ENCODE measurements at regions not wholly inside any gene's neighbourhood (a gene's known extent, or its start where the extent isn't known, plus 50 kb on each side); places are given as distances from the start of the nearest gene placed in this dataset.
"Not testable (repeated sequence)": the region's sequence is repeated elsewhere in the genome, so short reads cannot be mapped to it uniquely, and the experiment has no call there.

DNA sequence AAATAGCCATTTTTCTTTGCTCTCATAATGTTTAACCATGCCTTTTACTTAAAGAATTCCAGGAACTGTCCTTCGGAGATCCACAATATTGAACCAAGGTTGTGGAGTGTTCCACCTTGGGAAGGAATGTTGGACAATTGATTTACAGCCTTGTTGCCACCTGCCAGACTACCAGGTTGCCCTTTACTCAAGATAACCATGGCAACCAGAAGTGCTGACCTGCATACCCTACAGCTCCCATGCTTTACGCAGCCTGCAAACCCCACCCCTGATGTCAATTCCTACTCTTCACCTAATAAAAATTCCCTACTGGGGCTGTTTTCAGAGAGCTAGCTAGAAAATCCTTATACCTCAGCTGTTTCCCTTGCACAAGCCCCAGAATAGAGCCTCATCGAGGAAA is 151.0 kb upstream of the RXFP2 start:
- H3K27ac ChIP-seq = no peak overlapping the region
- TF ChIP-seq, protein P1, sequence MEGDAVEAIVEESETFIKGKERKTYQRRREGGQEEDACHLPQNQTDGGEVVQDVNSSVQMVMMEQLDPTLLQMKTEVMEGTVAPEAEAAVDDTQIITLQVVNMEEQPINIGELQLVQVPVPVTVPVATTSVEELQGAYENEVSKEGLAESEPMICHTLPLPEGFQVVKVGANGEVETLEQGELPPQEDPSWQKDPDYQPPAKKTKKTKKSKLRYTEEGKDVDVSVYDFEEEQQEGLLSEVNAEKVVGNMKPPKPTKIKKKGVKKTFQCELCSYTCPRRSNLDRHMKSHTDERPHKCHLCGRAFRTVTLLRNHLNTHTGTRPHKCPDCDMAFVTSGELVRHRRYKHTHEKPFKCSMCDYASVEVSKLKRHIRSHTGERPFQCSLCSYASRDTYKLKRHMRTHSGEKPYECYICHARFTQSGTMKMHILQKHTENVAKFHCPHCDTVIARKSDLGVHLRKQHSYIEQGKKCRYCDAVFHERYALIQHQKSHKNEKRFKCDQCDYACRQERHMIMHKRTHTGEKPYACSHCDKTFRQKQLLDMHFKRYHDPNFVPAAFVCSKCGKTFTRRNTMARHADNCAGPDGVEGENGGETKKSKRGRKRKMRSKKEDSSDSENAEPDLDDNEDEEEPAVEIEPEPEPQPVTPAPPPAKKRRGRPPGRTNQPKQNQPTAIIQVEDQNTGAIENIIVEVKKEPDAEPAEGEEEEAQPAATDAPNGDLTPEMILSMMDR (conservative IDR thresholded peaks at IDR 0.05) = no peak

DNA sequence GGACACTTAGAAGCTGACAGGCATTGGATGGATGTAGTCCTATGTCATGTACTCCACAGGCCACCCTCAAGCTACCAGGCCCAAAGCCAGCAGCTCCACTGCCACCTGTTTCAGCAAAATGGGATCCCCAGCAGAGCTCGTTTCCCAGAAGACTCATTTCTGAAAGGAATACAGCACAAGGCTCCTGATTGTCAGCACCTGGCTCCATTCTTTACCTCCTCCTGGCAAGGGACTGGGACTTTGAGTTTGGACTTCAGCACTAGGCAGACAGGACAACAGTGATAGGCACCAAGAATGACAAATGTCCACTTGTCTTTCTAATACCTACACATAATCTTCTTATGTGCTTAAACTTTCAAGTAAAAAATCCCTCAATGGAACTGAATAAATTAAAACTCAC is 150.4 kb upstream of the RXFP2 start:
- TF ChIP-seq, protein P1 (conservative IDR thresholded peaks at IDR 0.05) = no peak
- no peak overlapping the region for H3K27ac ChIP-seq

DNA sequence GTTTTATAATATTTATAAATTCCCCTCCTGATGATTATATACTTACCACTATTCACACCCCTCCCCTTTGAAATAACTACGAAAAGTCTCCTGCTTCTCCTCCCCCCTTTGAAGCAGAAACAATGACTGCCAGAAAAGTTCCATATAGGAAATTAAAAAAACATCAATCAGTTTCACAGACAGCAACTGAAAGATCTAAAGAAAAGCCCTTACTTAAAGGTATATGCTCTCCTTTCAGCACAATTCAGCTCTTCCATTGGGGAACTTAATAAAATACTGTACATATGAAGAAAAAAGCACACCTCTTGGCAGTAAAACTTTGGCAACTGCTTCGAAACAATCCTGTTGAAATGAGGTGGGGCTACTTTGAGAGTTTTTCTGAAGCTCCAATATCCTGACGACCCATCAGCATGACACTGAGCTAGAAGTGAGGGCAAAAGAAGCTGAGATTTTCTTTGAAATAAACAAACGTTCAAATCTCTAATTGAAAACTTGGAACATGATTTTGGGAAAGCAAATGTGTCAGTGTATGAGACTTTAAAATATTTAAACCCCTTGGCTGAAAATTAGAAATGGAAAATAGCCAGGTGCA is 147.6 kb upstream of the RXFP2 start:
- H3K27ac ChIP-seq = no peak overlapping the region
- TF ChIP-seq, protein P1 (conservative IDR thresholded peaks at IDR 0.05) = no peak

DNA sequence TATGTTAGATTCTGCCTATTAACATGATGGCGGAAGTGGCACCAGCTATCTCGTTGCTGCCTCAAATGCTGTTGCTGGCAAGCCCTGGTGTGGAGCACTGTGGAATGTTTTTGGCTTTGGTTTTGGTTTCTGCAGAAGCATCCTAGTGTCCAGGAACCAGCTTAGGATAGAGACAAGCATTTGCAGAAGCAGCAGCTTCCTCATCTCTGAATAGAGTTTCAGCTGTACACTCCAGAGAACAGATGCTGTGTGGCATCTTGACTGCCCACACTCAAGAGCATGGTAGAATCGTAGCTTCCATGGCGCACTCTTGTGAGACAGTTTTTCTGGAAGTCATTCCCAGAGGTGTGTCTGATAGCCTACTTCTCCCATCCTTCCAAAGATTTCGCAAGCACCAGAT is 145.3 kb upstream of the RXFP2 start:
- H3K27ac ChIP-seq = no peak overlapping the region
- TF ChIP-seq, protein P1 (conservative IDR thresholded peaks at IDR 0.05) = no peak

DNA sequence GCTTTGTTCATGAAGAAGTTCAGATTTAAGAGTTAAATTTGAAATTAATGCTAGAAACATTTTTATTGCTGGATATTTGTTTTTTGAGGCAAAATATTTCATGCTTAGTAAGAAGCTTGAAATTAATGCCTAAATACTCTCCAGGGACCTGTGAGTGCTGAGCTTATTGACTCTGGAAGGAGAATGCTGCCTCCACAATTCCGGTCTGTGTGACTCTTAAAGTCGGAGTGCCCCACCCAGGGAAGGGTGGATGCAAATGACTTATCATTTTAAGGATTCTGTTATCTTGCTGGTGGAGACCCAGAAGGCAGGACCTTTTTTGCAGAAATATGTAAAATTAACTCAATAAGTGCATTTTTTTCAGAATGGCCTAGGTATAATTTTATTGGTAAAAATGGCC is 143.8 kb upstream of the RXFP2 start:
- TF ChIP-seq, protein P1 (conservative IDR thresholded peaks at IDR 0.05) = no peak
- H3K27ac ChIP-seq = no peak overlapping the region

DNA sequence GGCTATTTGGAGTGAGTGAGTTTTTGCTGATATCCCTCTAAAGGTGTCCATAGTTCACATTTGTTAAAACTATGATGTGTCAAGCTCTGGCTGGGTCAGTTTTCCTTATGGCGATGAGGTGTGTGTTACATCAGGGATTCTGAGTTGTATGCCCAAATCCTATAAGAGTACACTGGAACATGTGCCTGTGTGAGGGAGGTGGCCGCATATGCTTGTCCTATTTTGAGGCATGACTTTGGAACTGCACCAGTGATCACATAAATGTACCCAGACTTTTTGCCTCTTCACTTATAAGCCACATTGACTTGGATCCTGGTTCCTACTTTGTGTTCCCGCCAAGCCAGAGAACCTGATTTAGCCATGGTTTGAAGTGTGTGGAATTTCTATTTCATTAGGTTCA is 140.3 kb upstream of the RXFP2 start:
- TF ChIP-seq, protein P1 (conservative IDR thresholded peaks at IDR 0.05) = no peak
- H3K27ac ChIP-seq = no peak overlapping the region

DNA sequence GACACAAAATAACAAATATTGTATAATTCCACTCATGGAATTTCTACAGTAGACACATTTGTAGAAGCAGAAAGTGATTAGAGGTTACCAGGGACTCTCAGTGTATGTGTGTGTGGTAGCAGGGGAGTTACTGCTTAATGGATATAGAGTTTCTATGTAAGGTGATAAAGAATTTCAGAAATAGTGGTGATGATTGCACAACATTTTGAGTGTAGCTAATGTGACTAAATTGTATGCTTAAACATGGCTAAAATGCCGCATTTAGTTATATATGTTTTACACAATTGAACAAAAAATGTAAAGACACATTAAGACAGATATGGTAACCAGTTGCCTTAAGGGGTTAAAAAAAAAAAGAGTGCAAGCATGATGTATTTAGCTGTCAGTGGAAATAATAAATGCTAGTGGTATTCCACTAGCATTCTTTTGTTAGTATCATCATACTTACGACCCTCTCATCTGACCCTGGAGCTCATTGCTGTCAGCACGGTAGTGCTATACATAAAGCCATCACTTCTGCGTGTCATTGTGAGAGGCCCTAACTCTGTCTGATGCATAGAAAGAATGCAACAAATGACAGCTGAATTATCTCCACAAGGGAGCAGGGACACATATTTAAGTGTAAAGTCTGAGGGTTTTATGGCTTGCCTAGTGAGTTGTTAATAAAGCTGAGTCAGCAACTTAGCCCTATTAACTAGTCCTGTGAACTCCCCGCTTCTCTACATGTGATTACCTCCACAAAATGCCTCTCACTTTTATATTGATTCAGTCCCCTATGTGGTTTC is 134.1 kb upstream of the RXFP2 start:
- no peak overlapping the region for H3K27ac ChIP-seq
- TF ChIP-seq, protein P1 (conservative IDR thresholded peaks at IDR 0.05) = no peak

DNA sequence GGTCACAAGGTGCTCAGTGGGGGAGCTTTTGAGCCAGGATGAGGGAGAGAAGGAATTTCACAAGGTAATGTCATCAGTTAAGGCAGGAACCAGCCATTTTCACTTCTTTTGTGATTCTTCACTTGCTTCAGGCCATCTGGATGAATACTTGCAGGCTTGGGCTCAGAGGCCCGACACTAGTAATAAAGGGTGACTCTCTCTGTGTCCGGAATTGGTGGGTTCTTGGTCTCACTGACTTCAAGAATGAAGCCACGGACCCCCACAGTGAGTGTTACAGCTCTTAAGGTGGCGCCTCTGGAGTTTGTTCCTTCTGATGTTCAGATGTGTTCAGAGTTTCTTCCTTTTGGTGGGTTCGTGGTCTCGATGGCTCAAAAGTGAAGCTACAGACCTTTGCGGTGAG is 131.8 kb upstream of the RXFP2 start:
- not testable (repeated sequence) for H3K27ac ChIP-seq

DNA sequence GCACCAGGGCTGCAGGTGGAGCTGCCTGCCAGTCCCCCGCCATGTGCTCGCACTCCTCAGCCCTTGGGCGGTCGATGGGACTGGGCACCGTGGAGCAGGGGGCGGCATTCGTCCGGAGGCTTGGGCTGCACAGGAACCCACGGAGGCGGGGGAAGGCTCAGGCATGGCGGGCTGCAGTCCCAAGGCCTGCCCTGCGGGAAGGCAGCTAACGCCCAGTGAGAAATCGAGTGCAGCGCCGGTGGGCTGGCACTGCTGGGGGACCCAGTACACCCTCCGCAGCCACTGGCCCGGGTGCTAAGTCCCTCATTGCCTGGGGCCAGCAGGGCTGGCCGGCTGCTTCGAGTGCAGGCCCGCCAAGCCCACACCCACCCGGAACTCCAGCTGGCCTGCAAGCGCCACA is 130.5 kb upstream of the RXFP2 start:
- H3K27ac ChIP-seq = not testable (repeated sequence)
